GM12873 (cell line): ENCODE measurements at regions not wholly inside any gene's neighbourhood (a gene's known extent, or its start where the extent isn't known, plus 50 kb on each side); places are given as distances from the start of the nearest gene placed in this dataset.

Experiments used
- TF ChIP-seq, protein P1 (sequence below): IDR thresholded peaks from 2 replicates; pipeline ENCODE4 v1.5.1; 2012; ENCODE audit warnings: low read depth, mild to moderate bottlenecking, moderate library complexity, low read length, control low read depth; ENCODE audit not compliant: insufficient read depth; ENCODE audit errors: missing control alignments

DNA sequence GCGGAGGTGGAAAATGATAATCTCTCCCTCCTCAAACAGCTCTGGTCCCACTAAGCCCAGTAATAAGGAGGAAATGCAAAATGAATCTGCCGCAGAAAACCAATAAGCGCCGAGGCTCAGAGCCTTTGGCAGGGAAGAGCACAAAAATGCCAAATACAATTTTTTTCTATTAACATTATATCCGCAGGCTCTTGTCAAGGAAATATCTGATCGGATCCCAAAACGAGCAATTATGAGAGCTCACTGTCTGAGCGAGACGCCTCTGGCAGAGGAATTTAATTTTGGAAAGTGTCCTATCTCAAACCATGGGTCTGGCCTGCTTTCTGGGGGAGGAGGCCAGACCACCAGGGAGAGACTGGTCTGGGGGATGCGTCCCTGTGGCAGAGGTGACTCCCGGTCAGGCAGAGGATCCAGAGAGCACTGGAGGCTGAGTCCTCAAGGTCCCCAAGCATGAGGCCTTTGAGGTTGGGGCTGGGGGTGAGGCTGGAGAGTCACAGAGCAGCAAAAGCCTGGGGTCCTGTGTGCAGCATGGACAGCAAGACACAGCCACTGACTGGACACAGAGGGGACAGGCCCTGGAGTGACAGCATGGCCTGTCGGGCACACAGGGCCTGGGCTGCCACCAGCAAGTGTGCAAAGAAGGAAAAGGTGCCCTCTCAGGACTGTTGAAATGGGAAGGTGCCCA is 342.8 kb upstream of the SFSWAP start:
- TF ChIP-seq, protein P1, sequence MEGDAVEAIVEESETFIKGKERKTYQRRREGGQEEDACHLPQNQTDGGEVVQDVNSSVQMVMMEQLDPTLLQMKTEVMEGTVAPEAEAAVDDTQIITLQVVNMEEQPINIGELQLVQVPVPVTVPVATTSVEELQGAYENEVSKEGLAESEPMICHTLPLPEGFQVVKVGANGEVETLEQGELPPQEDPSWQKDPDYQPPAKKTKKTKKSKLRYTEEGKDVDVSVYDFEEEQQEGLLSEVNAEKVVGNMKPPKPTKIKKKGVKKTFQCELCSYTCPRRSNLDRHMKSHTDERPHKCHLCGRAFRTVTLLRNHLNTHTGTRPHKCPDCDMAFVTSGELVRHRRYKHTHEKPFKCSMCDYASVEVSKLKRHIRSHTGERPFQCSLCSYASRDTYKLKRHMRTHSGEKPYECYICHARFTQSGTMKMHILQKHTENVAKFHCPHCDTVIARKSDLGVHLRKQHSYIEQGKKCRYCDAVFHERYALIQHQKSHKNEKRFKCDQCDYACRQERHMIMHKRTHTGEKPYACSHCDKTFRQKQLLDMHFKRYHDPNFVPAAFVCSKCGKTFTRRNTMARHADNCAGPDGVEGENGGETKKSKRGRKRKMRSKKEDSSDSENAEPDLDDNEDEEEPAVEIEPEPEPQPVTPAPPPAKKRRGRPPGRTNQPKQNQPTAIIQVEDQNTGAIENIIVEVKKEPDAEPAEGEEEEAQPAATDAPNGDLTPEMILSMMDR: no peak

DNA sequence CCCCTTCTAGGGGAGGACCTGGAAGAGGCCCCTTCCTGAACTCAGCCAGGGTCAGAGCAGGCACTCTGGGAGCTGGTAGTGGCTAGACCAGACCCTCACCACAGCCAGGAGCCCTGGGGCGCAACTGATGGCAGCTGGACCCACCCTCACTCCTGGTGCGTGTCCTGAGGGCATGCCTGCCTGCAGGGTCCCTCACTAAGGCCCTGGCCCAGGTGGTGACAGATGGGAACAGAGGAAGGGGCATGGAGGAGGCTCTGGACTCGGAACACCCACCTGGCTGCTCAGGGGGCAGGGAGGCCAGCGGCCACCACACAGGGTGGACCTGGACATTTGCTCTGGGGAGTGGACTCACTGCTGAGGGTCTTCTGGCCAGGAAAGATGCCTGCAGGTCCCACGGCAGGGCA is 342.2 kb upstream of the SFSWAP start:
- TF ChIP-seq, protein P1: no peak

DNA sequence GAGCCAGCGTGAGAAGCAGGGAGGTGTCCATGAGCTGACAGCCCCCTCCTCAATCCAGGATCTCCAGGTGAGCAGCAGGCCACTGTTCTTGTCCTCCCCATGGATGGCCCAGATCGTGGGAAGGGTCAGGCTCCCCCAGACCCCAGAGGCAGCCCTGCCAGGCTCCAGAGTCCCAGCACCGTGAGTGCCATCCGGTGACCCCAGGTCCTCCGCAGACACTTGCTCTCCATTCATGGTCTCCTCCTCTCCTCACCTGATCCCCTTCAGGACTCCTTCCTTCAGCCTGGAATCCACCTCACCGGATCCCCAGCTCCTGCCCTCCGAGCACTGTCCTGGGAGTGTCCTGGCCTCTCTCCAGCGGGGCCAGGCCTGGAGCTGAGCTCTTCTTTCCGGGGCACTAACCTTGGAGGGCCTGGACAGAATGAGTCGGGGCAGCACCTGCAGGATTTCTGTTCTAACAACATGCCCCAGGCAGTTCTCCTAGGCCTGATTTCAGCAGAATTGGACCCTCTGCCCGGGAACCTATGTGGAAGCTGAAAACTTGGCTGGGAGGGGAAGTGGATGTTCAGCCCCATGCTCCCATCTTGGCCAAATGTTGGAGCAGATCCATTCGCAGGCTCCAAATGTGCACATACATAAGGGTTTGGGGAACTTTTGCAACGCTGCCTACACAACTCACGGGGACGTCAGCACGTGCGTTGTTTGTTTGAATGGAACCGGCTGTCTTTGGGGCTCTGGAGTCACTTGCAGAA is 341.6 kb upstream of the SFSWAP start:
- TF ChIP-seq, protein P1: no peak

DNA sequence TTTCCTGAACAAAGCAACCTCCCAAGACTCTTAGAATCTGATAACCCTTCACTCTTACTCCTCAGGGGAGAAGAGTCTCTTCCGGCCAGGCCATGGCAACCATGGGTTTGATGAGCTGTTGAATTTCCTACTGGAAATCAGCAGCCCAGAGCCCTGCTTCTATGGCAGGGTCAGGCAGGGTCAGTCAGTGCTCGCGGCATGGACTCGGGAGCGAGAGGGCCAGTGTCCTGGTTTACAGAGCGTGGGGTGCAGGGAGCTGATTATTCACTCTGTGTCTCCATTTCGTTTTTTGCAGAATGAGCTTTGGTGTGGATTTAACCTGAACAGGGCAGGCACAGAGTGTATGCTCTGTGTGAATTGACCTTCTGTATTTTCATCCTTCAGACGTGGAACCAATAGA is 340.6 kb upstream of the SFSWAP start:
- TF ChIP-seq, protein P1: no peak

DNA sequence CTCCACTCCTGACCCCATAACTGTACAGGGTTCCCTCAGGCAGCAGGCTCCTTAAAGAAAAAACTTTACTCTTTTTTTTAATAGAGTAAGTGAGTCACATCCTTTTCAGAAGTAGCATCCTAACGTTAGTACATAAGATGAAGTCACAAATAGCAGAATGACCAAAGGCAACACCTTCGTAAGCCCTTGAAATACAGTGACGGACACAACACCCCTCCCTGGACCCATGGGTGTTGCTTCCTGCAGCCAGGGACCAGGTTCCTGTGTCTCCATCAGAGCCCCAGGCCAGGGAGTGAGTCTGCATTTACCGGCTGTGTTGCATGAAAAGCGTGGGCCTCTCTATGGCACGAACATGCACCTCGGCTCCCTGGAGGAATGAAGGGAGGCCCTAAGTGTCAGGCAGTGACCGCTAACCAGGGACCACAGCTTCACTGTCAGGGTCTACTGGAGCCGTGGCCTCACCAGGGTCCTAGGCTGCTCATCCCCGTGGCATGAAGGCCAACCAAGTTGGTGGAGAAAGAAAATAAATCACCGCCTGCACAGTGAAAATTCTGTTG is 340.0 kb upstream of the SFSWAP start:
- TF ChIP-seq, protein P1: no peak

DNA sequence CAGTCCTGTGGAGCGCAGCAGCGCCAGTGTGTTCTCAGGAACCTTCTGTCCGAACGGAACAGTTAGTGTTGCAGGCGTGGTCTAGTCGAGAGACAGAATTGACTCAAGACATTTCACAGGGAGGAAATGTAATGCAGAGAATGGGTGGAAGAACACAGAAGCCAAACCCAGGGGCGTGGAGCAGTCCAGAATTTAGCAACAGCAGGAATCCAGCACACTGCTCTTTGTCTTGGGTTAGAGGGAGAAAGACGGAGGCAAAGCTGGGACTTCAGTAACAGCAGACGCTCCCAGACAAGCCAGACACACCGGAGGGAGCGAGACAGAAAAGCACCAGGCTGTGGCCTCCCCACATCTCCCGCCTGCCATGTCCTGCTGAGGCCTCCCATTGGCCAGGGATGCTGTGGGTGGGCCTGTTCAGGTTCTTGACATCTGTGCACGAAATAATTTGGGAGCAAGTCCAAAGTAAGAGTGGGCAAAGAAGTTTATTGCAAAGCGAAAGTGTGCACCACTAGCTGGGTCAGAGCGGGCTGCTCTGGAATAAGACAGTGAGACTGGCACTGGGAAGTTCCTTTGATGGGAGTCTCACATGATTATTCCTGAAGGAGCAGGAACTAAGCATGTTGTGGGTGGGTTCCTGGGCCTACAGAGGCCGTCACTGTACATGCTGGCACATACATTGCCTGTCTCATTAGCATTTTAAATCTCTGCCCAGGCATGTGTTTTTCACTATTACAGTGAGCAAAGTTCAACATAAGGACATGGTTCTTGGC is 339.3 kb upstream of the SFSWAP start:
- TF ChIP-seq, protein P1: no peak

DNA sequence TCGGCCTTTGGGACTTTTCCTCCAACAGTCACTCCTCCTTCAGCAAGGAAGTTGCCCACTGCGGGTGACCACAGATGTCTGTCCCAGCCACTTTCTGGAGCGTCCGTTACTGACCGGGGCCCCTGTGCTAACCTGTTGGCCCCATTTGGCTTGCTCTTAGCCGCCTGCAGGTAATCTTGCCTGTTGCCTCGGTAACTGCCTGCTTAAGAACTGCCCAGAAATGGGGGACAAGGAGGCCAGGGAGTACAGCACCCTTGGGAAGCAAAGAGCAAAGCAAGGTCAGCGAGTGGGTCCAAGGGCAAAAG is 338.8 kb upstream of the SFSWAP start:
- TF ChIP-seq, protein P1: no peak
